ENCODE measurements at regions not wholly inside any gene's neighbourhood (a gene's known extent, or its start where the extent isn't known, plus 50 kb on each side); places are given as distances from the start of the nearest gene placed in this dataset.

DNA sequence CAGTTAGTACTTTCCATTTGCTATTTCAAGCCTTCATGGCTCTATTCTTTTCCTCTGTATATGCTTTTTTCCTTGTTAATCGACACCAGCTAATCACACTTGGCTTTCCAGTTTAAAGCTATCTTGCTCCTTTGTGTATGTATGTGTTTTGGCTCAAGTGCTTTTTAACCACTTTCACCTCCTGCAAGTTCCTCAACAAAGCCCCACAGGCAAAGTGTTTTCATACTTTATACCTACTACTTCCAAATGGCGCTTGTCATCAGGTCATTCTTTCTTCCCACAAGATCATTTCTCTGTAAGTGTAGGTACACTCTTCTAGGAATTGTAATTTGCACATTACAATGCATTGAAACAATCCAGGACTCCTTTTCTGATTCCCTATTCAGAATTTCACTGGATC lies 64.0 kb upstream of the FIGN start:
- H3K4me3 ChIP-seq (replicated peaks in 1 of 3; ENCODE audit: insufficient read depth in 1 of 3, low read depth in 1 of 3, low read length in 3 of 3) = no peak overlapping the region
- no peaks in the 10 kb centered on the region for H3K9me1 ChIP-seq (replicated peaks; ENCODE audit: control insufficient read depth, extremely low read depth, insufficient read depth, low read length)
- no peak overlapping the region for H3K4me2 ChIP-seq (ENCODE audit: insufficient read depth, low read length)
- H3K79me2 ChIP-seq (ENCODE audit: control insufficient read depth, insufficient read depth, low read length) = no peaks in the 10 kb centered on the region
- no peaks in the 10 kb centered on the region for H3K27me3 ChIP-seq (ENCODE audit: control insufficient read depth in 2 of 2, insufficient read depth in 2 of 2, low read length in 2 of 2)
- no peak overlapping the region for H2AFZ ChIP-seq (ENCODE audit: low read depth, low read length)
- FAIRE-seq = no peak
- H3K27ac ChIP-seq (ENCODE audit: insufficient read depth, low read depth, low read length) = no peak overlapping the region
- CTCF ChIA-PET = no interaction called here
- no peaks in the 10 kb centered on the region for H3K4me1 ChIP-seq (ENCODE audit: control insufficient read depth, extremely low read depth, insufficient read depth, low read length)
- BruUV-seq (replicated peaks) = no TSS peak
- dilution Hi-C loops (cut with MboI; ENCODE audit: extremely low pct_ligation_motif_present, low sequenced_read_pairs) = no loop called here
- no peaks in the 10 kb centered on the region for H3K9me3 ChIP-seq (replicated peaks; ENCODE audit: control insufficient read depth, insufficient read depth, low read length)
- no peak for TF ChIP-seq EZH2 (IDR thresholded peaks at IDR 0.05; ENCODE audit: borderline replicate concordance, low read depth, low read length, severe bottlenecking)
- no peak for TF ChIP-seq FOS (IDR thresholded peaks at IDR 0.05; ENCODE audit: borderline replicate concordance, insufficient read depth, low read length)
- no peak for TF ChIP-seq JUN (IDR thresholded peaks at IDR 0.05; ENCODE audit: borderline replicate concordance, insufficient read depth, insufficient read length, low read depth)
- TF ChIP-seq, protein P1, sequence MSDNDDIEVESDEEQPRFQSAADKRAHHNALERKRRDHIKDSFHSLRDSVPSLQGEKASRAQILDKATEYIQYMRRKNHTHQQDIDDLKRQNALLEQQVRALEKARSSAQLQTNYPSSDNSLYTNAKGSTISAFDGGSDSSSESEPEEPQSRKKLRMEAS (IDR thresholded peaks at IDR 0.05; ENCODE audit: insufficient read depth, insufficient read length) = no peak
- TF ChIP-seq, protein P2, sequence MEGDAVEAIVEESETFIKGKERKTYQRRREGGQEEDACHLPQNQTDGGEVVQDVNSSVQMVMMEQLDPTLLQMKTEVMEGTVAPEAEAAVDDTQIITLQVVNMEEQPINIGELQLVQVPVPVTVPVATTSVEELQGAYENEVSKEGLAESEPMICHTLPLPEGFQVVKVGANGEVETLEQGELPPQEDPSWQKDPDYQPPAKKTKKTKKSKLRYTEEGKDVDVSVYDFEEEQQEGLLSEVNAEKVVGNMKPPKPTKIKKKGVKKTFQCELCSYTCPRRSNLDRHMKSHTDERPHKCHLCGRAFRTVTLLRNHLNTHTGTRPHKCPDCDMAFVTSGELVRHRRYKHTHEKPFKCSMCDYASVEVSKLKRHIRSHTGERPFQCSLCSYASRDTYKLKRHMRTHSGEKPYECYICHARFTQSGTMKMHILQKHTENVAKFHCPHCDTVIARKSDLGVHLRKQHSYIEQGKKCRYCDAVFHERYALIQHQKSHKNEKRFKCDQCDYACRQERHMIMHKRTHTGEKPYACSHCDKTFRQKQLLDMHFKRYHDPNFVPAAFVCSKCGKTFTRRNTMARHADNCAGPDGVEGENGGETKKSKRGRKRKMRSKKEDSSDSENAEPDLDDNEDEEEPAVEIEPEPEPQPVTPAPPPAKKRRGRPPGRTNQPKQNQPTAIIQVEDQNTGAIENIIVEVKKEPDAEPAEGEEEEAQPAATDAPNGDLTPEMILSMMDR (IDR thresholded peaks at IDR 0.05; ENCODE audit: extremely low read depth in 1 of 2, insufficient read depth in 1 of 2, low read depth in 1 of 2, low read length in 2 of 2) = no peak
- TF ChIP-seq POLR2A (IDR thresholded peaks at IDR 0.05; ENCODE audit: low read depth, low read length) = no peak
- no peak for TF ChIP-seq POLR2AphosphoS5 (IDR thresholded peaks at IDR 0.05; ENCODE audit: insufficient read depth, low read depth, low read length)
- TF ChIP-seq GATA2 (IDR thresholded peaks at IDR 0.05; ENCODE audit: insufficient read depth, insufficient read length, low read depth, low read length) = no peak
- no peak for TF ChIP-seq MYC (IDR thresholded peaks at IDR 0.05; ENCODE audit: low read depth, low read length)
- no peaks in the 10 kb centered on the region for H3K36me3 ChIP-seq (ENCODE audit: control insufficient read depth in 2 of 2, extremely low read depth in 1 of 2, insufficient read depth in 2 of 2, low read length in 2 of 2)
- no peak for DNase-seq (ENCODE audit: low read depth, low spot score)
- no peaks in the 10 kb centered on the region for H4K20me1 ChIP-seq (replicated peaks; ENCODE audit: control insufficient read depth, extremely low read depth, insufficient read depth, low read length)
- POLR2A ChIA-PET = no interaction called here
- no peak overlapping the region for H3K9ac ChIP-seq (replicated peaks; ENCODE audit: extremely low read depth, insufficient read depth, low read length)
- intact Hi-C loops (cut with micrococcal nuclease) = no loop called here

Data from endothelial cell of umbilical vein (primary cell).